Right ventricle myocardium inferior (tissue), 1 donor: ENCODE measurements at regions not wholly inside any gene's neighbourhood (a gene's known extent, or its start where the extent isn't known, plus 50 kb on each side); places are given as distances from the start of the nearest gene placed in this dataset.

Experiments
- ATAC-seq: fragments of 200-7000 bp; cut with Tn5 transposase; one replicate; pipeline ENCODE4 v1.9.1; 2020; ENCODE audit warnings: mild to moderate bottlenecking, moderate library complexity
- DNase-seq: peaks from one replicate; pipeline ENCODE4 v3.0.0; 2021; ENCODE audit errors: missing footprints
- intact Hi-C: fragments of 100-400 bp; cut with DNase I; formaldehyde crosslinking; loops from one replicate; pipeline ENCODE4 v1.11.0; 2022
- donor health status: DM: no; HTN: yes; CAD: no; lungs with severe emphysema.

DNA sequence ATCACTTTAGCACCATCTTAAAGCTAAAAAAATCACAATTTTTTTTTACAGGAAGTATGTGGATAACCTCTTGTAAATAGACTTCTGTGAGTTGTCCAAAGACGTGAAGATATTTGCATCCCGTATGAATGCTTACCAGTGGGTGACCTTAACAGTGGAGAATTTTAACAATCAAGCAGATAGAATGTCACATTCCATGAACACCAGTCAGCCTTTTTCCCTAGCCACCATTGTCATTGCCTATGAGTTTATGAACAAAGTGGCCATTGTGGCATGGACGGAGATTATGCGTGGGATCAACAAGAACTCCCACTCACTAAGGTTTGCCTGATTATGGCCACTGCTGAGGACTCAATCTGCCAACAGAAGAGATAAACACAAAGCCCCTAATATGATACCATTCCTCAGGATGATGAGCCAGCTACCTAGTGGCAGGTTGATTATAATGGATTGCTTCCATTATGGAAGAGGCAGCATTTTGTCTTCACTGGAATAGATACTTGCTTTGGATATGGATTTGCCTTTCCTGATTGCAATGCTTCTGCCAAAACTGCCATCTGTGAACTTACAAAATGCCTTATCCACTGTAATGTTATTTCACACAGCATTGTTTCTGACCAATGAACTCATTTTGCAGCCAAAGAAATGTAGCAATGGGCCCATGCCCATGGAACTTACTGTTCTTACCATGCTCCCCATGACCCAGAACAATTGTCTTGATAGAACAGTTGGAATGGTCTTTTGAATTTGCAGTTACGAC is 830.9 kb upstream of the NDST4 start:
- ATAC-seq (no peak), DNase-seq (no peak)
- intact Hi-C loops = no loop called here

DNA sequence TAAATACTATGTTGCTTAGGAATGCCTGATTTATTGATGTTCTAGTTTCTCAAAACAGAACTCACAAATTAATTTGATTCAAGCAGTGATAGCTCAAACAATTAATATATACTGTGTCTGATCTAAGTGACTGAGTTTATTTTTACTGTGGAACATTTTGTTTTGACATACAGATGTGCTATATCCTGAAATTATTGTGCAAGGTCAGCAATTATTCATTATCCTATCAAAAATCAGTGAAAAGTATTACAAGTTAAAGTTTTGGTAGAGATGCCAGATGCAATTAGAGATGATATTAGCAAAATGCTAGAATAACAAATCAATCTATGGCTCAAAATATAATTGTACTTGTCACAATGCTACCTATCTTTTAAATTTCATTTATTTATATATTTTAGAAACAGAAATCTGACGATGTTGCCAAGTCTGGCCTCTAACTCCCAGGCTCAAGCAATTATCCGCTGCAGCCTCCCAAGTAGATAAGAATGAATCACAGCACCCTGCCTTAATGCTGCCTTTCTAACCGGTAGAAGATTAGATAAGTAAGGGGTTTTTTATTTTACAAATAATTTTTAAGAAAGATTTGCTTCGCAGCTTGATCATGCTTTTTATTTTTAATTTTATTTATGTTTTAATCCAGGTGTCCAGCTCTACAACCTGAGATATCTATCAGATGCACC is 825.5 kb upstream of the NDST4 start:
- DNase-seq (no peak), ATAC-seq (no peak)
- intact Hi-C loops = no loop called here

DNA sequence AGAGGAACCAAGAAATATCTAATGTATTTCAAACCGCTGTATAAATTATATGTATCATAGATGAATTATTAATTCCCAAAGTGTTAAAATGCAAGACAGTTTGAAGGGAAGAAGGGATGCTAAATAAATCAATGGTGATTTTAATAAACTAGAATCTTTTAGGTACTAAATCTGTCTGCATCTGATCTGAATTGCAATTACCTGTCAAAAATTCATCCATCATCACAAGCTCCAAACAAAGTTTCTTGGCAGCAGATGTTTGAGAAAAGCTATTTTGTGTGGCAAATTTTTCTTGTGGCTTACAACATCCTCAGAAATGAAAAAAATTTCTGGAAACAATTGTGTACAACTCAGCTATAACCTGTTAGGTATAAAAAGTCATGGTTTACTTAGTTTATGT is 816.0 kb upstream of the NDST4 start:
- intact Hi-C loops = no loop called here
- ATAC-seq = no peak
- DNase-seq = no peak

DNA sequence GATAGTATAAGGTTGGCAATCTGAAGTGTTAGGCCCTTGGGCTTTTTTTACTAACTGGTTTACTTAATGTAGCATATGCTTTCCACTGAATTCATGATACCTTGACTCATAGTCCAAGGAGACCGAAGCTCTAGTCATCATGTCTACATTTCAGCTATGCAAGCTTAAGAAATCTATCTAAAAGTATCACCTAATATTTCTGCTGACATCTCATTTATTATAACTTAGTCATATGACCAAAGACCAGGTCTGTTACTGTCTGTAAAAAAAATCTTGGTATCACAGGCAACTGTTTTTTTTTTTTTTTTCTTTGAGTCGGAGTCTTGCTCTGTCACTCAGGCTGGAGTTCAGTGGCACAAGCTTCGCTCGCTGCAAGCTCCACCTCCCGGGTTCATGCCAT is 814.0 kb upstream of the NDST4 start:
- ATAC-seq = no peak
- intact Hi-C loops = no loop called here
- no peak for DNase-seq

DNA sequence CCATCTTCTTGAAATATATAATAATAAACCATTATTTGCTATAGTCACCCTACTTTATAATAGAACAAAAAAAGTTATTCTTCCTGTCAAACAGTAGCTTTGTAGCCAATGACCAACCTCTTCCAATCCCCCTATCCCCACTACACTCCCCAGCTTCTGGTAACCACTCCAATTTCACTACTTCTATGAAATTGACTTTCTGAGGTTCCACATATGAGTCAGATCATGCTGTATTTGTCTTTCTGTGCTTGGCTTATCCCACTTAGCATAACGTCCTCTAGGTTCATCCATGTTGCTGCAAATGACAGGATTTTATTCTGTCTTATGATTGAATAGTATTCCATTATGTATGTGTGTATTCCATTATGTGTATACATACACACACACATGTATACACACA is 809.7 kb upstream of the NDST4 start:
- no peak for ATAC-seq
- DNase-seq = no peak
- intact Hi-C loops = no loop called here

DNA sequence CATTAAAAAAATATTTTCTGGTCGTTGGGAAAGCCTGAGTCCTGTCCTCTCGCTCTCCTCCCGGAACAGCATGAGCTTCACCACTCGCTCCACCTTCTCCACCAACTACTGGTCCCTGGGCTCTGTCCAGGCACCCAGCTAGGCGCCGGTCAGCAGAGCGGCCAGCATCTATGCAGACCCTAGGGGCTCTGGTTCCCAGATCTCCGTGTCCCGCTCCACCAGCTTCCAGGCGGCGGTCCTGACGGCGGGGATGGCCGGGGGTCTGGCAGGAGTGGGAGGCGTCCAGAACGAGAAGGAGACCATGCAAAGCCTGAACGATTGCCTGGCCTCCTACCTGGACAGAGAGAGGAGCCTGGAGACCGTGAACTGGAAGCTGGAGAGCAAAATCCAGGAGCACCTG is 807.2 kb upstream of the NDST4 start:
- ATAC-seq (no peak), DNase-seq (no peak)
- intact Hi-C loops = no loop called here

DNA sequence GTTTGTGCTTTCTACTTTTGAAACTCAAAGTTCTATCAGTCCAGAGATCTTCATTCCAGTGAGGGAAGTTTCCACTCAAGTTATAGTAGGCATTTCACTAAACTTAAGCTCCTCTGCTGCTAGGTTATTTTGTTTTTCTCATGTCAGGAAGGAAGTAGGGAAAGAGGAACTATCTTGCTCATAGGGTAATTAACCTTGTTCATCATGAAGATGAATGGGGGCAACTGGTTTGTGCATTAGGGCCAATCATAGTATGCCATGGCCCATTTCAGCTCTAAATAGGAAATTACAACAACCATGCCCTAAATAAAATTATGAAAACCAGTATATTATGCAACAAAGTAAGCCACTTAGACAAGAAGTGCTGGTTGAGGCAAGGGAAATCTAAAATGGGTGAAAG is 804.7 kb upstream of the NDST4 start:
- ATAC-seq = no peak
- intact Hi-C loops = no loop called here

DNA sequence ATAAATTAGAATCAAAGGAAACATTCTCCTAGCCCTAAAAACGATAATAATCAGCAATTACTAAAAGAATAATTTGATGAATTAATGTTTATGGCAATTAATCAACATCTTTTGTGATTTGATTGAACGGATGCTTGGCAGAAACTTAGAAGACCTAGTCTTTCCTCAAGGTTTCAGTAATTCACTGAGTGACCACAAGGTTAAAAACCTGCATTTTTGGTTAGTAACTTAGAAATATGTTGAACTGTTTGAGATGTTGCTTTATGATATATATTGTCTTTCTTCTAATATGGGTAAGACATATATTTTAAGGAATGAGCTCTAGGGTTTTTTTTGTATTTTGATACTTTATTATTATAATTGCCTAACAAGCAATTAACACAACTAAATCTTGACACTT is 793.0 kb upstream of the NDST4 start:
- intact Hi-C loops = no loop called here
- DNase-seq (no peak), ATAC-seq (no peak)

More for the DNA sequence above, 804.7 kb upstream of the NDST4 start:
- DNase-seq = no peak

DNA sequence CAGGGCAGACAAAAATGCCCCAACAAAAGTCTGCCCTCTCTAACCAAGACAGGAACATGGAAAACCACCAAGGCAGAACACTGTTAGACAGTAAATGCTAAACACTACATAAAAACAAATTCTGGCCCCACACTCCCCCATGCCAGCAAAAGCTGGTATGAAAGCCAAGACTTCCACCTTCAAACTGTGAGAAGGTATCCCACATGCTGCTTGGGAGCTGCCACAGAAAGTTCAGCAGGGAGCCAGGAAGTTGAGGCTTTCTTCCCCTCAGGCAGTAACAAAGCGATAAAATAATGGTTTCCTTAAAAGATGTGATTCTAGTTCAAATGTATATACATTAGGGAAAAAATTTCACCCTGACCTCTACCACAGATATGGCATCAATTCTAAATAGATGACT is 770.4 kb upstream of the NDST4 start:
- intact Hi-C loops = no loop called here
- no peak for DNase-seq

DNA sequence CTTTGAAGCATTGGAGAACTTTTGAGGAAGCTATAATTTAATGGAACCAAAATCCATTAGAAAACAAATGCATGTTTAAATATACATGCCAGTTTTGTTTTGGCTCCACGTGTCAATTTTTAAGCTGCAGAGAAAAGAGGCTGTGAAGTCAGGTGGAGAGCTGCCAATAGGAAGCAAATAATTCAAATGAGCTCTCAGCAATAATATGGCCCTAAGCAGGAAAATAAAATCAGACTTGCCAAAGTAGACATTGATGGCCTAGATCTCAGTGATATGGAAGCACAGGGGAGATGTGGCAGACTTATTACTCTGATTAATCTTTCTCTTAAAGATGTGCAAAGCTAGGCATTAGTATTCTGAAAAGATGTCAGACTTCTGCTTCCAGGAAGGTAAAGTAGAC is 769.8 kb upstream of the NDST4 start:
- ATAC-seq = no peak

More for the DNA sequence above, 770.4 kb upstream of the NDST4 start:
- no peak for ATAC-seq

DNA sequence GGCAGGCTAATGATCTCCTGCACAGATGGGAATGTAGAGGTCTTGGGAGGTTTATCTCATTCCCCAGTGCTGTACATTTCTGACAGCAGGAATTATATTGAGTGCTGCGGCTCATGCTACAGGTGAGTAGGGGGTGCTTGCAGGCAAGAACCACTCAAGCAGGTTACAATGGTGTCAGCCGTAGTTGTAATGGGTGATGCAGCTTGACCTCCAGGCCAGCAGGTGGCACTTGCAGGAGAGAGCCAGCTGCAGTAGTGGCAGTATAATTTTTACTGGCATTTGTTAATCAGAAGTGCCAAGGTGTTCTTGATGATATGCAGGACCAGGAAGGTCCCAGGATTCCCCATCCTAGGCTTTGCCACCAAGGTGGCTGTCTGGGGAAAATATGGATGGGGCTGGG is 759.6 kb upstream of the NDST4 start:
- intact Hi-C loops = no loop called here
- DNase-seq (no peak), ATAC-seq (no peak)

More for the DNA sequence above, 769.8 kb upstream of the NDST4 start:
- intact Hi-C loops = no loop called here
- DNase-seq = no peak

DNA sequence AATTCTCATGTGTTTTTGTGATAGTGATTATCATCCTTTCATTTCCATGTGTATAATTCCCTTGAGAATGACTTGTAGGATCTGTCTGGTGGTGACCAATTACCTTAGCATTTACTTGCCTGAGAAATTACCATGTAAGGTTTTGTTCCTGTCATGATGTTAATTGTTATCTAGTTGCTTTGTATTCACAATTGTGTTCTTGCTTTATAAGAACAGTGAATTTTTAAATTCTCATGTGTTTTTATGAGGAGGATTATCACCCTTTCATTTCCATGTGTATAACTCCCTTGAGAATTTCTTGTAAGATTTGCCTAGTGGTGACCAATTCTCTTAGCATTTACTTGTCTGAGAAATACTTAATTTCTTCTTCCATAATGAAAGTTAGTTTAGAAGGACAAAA is 758.2 kb upstream of the NDST4 start:
- DNase-seq = no peak
- intact Hi-C loops = no loop called here
- ATAC-seq = no peak

DNA sequence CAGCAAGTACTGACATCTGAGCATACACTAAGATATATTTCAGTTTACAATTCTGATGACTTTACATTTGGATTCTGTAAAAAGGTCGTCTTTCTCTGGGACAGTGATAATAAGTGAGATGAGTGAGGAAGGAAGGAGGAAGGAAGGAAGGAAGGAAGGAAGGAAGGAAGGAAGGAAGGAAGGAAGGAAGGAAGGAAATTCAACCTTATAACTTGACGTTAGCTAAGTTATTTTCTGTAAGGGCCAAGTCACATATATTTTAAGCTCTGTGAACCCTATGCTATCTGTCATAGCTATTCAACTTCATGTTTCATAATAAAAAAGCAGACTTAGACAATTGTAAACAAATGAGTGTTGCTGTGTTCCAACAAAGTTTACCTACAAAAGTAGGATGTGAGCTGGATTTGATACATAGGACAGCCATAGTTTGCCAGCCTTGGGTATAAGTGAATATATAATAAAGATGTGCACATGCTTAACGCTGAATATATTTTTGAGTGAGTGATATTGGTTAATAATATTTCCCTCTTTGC is 753.0 kb upstream of the NDST4 start:
- ATAC-seq (no peak), DNase-seq (no peak)
- intact Hi-C loops = no loop called here

DNA sequence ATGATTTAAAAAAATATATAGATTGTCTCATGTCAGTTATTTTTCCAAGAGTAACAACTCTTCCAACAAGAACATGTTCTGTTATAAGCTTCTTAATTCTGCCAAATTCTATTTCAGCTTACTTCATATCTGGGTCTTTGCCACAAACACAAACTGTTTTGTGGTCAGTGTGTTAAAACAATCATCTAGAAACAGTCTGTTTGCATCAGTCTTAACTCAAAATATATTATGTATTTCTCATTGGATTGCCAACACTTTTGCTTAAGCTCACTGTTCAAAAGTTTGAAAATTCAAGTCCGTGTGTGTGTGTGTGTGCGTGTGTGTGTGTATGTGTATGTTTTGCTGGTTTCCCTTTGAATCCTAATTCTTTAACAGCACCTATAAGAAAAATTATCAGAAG is 752.3 kb upstream of the NDST4 start:
- no peak for DNase-seq
- ATAC-seq = no peak
- intact Hi-C loops = no loop called here

DNA sequence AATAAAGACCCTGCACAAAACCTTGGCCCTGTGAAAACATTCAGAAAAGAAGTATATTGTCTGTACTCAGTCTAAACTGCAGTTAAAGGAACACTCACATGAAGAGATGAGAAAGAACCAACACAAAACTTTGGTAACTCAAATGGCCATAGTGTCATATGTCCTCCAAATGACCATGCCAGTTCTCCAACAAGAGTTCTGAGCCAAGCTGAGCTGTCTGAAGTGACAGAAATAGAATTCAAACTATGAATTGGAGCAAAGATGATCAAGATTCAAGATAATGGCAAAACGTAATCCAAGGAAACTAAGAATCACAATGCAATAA is 739.3 kb upstream of the NDST4 start:
- intact Hi-C loops = no loop called here
- DNase-seq (no peak), ATAC-seq (no peak)

DNA sequence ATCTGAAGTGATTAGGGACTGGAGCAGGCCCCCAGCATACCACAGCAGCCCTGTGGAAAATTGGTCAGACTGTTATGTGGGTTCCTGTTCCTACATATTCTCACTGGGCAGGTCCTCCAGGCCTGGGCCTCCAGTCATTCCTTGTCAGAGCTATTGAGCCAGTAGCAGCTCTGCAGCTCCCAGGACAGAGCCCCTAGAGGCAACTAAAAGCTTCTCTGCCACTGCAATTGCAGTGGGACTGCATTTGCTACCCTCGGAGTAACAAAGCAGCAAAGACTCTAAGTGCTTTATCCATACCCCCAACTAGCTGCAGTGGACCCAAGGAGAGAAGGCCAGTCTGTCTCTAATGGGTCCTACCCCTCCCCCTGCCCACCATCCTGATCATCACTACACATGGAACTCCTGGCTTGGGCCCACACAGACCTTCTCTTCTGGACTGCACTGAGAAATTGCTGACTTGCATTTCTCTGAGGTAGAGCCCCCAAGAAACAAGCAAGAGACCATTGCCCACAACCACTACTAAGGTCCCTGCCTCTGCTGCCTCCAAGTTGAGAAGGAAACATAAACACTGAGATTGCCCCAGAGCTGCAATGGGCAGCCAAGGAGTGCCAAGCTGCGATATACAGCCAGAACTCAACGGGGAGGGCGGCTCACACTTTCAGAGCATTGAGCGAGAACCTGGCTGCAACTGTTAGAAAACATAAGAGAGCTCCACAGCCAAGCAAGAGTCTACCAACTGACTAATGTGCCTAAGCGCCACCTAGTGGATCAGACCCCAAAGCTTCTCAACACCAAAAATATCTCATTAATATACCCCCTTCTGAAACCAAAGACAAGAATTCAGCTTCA is 738.7 kb upstream of the NDST4 start:
- intact Hi-C loops = no loop called here
- ATAC-seq (no peak), DNase-seq (no peak)

DNA sequence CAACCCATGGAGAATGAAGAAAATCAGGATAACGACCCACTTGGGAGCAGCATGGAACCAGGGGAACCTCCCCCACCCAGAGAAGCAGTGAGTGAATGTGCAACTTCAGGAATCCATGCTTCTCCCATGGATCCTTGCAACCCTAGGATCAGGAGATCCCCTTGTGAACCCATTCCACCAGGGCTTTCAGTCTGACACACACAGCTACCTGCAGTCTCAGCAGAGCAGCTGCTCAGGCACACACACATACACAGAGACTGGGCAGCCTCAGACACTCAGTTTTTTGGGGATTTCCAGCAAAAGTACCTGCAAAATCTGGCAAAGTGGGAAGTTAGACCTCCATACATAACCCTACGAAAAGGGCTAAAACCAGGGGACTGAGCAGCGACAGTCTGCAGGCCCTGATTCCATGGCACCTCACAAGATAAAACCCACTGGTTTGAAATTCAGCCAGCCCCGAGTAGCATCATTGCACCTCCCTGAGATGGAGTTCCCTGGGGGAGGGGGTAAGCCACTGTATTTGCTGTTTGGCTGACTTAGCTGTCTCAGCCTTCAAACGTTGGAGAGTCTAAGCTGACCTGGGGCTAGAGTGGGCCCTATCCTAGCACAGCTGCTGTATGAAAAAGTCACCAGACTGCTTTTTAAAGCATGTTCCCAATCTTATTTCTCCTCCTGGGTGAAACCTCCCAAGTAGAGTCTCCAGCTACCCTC is 737.5 kb upstream of the NDST4 start:
- intact Hi-C loops = no loop called here
- ATAC-seq (no peak), DNase-seq (no peak)

DNA sequence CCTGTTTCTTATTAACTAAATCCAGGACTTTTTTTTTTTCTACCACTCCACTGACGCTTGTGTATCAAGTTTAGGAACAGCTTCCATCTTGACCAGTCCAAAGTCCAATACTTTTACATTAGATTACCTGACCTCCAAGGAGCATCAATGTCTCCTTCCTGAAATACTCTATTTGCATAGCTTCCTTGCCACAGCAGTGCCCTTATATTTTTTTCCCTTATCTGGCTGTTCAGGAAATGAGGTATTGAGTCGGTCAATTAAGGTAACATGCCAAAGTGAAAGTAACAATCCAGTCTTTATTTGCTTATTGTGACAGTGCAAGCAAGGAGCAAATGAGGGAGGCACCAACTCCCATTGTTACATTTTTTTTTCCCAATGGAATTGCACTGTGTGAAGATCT is 730.8 kb upstream of the NDST4 start:
- ATAC-seq = no peak

DNA sequence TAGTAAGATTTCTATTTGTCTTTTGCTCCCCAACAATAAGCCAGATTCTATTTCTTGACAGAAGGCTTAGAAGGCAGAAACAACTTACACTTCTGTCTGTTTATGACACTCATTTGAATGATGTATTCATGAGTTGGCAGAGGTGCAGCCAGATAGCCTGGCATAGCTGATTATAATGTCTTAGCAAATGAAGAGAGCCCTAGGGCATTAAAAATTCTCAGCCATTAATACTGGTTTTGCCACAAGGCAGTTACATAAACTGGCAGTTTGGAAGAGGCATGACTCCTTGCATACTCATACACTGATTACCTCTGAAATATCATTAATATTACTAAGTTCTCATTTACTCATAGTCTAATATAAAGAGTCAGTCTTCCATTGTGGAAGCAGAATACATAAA is 728.5 kb upstream of the NDST4 start:
- ATAC-seq (no peak), DNase-seq (no peak)
- intact Hi-C loops = no loop called here

More for the DNA sequence above, 730.8 kb upstream of the NDST4 start:
- intact Hi-C loops = no loop called here
- DNase-seq = no peak
